ENCODE measurements at regions not wholly inside any gene's neighbourhood (a gene's known extent, or its start where the extent isn't known, plus 50 kb on each side); places are given as distances from the start of the nearest gene placed in this dataset.

- ChIA-PET CTCF (no interaction called here), POLR2A (no interaction called here)
- Histone ChIP-seq H3K4me3 (ENCODE audit: low read depth, low read length) (no peak overlapping the region), H3K27me3 (ENCODE audit: control insufficient read depth, insufficient read depth, low read length) (no peaks in the 10 kb centered on the region), H3K36me3 (ENCODE audit: control insufficient read depth, insufficient read depth, low read length) (no peaks in the 10 kb centered on the region)
- TF ChIP-seq CTCF (IDR thresholded peaks at IDR 0.05; ENCODE audit: insufficient read depth, low read depth, low read length): no peak
- no peak for DNase-seq (ENCODE audit: low read depth)
Measured at GRCh38 chr6:21713481-21713880, 119.9 kb downstream of the SOX4 start.

- ChIA-PET POLR2A (no interaction called here), CTCF (no interaction called here)
- no peak for DNase-seq (ENCODE audit: low read depth)
Measured at GRCh38 chr6:21715180-21715579, 121.6 kb downstream of the SOX4 start.

GRCh38 chr6:21722510-21722909 lies 129.0 kb downstream of the SOX4 start:
- TF ChIP-seq CTCF (IDR thresholded peaks at IDR 0.05; ENCODE audit: insufficient read depth, low read depth, low read length): no peak
- no peak for DNase-seq (ENCODE audit: low read depth)
- Histone ChIP-seq H3K4me3 (ENCODE audit: low read depth, low read length) (no peak overlapping the region), H3K36me3 (ENCODE audit: control insufficient read depth, insufficient read depth, low read length) (no peaks in the 10 kb centered on the region), H3K27me3 (ENCODE audit: control insufficient read depth, insufficient read depth, low read length) (no peaks in the 10 kb centered on the region)
- ChIA-PET POLR2A (no interaction called here), CTCF (no interaction called here)

More at GRCh38 chr6:21715180-21715579, 121.6 kb downstream of the SOX4 start:
- H3K36me3 ChIP-seq (ENCODE audit: control insufficient read depth, insufficient read depth, low read length): no peaks in the 10 kb centered on the region
- TF ChIP-seq CTCF (IDR thresholded peaks at IDR 0.05; ENCODE audit: insufficient read depth, low read depth, low read length): no peak
- H3K27me3 ChIP-seq (ENCODE audit: control insufficient read depth, insufficient read depth, low read length): no peaks in the 10 kb centered on the region
- H3K4me3 ChIP-seq (ENCODE audit: low read depth, low read length): no peak overlapping the region

- ChIA-PET CTCF (no interaction called here), POLR2A (no interaction called here)
- no peak for TF ChIP-seq CTCF (IDR thresholded peaks at IDR 0.05; ENCODE audit: insufficient read depth, low read depth, low read length)
- H3K4me3 ChIP-seq (ENCODE audit: low read depth, low read length): no peak overlapping the region
- no peaks in the 10 kb centered on the region for H3K36me3 ChIP-seq (ENCODE audit: control insufficient read depth, insufficient read depth, low read length)
- no peaks in the 10 kb centered on the region for H3K27me3 ChIP-seq (ENCODE audit: control insufficient read depth, insufficient read depth, low read length)
- DNase-seq (ENCODE audit: low read depth): no peak
Measured at GRCh38 chr6:21726676-21727075, 133.1 kb downstream of the SOX4 start.

GRCh38 chr6:21728141-21728540 lies 134.6 kb downstream of the SOX4 start:
- ChIA-PET CTCF (interaction anchor here (0.5 to 1.0 kb wide), 2 partner anchors 11 to 341 kb away, joined by 3 to 4 read pairs; no protein-coding TSS in a partner anchor), POLR2A (no interaction called here)
- DNase-seq (ENCODE audit: low read depth): no peak
- Histone ChIP-seq H3K27me3 (ENCODE audit: control insufficient read depth, insufficient read depth, low read length) (no peaks in the 10 kb centered on the region), H3K4me3 (ENCODE audit: low read depth, low read length) (no peak overlapping the region), H3K36me3 (ENCODE audit: control insufficient read depth, insufficient read depth, low read length) (no peaks in the 10 kb centered on the region)
- TF ChIP-seq CTCF (IDR thresholded peaks at IDR 0.05; ENCODE audit: insufficient read depth, low read depth, low read length): no peak
